Activated CD4-positive, alpha-beta T cell treated with anti-CD3 and anti-CD28 coated beads, Interleukin-2, amount 10 ng/mL, durations not matched to agents 7 days and 5 days (primary cell): ENCODE measurements at regions not wholly inside any gene's neighbourhood (a gene's known extent, or its start where the extent isn't known, plus 50 kb on each side); places are given as distances from the start of the nearest gene placed in this dataset.

ENCODE experiments used
- CTCF ChIA-PET: fragments of 350-600 bp; sonication (Branson Sonifier 250); formaldehyde crosslinking; loops from one replicate; lab custom pipeline; 2021; ENCODE audit warnings: antibody characterized with exemption; lab: Charles Lee
- POLR2A ChIA-PET: fragments of 350-600 bp; sonication (Branson Sonifier 250); formaldehyde crosslinking; loops from one replicate; lab custom pipeline; 2021; ENCODE audit warnings: antibody characterized with exemption; lab: Charles Lee
- DNase-seq: peaks from one replicate; pipeline ENCODE4 v3.0.0-alpha.2; 2020
- H3K27ac Mint-ChIP-seq: one replicate; pipeline ENCODE4 v1.8.0; 2021; ENCODE audit warnings: mild to moderate bottlenecking, moderate library complexity, mixed read lengths
- H3K27me3 Mint-ChIP-seq: one replicate; pipeline ENCODE4 v1.8.0; 2021; ENCODE audit warnings: mixed read lengths
- H3K36me3 Mint-ChIP-seq: one replicate; pipeline ENCODE4 v1.8.0; 2021; ENCODE audit warnings: low read depth, mixed read lengths
- H3K4me1 Mint-ChIP-seq: one replicate; pipeline ENCODE4 v1.8.0; 2021; ENCODE audit warnings: mixed read lengths
- H3K4me3 Mint-ChIP-seq: one replicate; pipeline ENCODE4 v1.8.0; 2021; ENCODE audit warnings: mild to moderate bottlenecking, moderate library complexity, mixed read lengths
- H3K9me3 Mint-ChIP-seq: one replicate; pipeline ENCODE4 v1.8.0; 2021; ENCODE audit warnings: mixed read lengths

DNA sequence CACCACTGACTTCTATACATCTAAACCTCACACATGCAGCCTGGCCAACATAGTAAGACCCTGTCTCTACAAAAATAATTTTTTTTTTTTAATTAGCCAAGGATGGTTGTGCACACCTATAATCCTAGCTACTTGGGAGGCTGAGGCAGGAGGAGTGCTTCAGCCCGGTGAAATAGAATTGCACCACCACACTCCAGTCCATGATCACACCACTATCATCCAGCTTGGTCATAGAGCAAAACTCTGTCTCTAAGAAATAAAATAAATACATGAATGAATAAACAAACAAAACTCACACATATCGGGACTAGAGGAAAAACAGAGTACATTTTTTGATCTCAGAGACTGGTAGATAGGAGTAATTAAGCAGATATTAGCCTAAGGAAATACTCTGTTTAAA lies 66.6 kb upstream of the PDE5A start:
- peaks cover 8% of the 10 kb centered on the region for H3K9me3 Mint-ChIP-seq
- POLR2A ChIA-PET, result no interaction called here
- H3K36me3 Mint-ChIP-seq, result no peaks in the 10 kb centered on the region
- H3K27ac Mint-ChIP-seq, result no peak overlapping the region
- no peak for DNase-seq
- no peaks in the 10 kb centered on the region for H3K4me1 Mint-ChIP-seq
- H3K27me3 Mint-ChIP-seq, result peaks cover 7% of the 10 kb centered on the region
- no peak overlapping the region for H3K4me3 Mint-ChIP-seq
- CTCF ChIA-PET, result interaction anchor here (0.7 kb wide), 1 partner anchor 463 kb away, joined by 3 read pairs; no protein-coding TSS in a partner anchor

DNA sequence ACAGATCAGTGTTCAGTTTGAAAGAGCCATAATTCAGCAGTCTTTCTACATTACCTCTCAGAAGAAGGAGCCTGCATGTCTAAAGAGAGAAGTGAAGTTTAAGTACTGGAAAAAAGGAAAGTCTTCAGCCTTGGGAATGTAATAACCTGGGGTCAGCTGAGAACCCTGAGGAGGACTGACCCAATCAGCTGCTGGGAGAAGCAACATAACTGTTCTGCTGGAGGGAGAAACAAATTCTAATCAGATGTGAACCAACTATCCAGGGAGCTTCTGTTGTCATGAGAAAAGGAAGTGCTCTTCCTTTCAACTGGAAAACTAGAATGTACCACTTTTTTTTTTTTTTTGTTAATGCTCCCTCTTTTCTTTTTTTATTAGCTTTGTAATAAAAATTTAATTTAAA lies 64.5 kb upstream of the PDE5A start:
- ChIA-PET CTCF (no interaction called here), POLR2A (no interaction called here)
- H3K27me3 Mint-ChIP-seq, result peaks cover 7% of the 10 kb centered on the region
- H3K36me3 Mint-ChIP-seq, result no peaks in the 10 kb centered on the region
- no peak for DNase-seq
- peaks cover 9% of the 10 kb centered on the region for H3K9me3 Mint-ChIP-seq
- no peaks in the 10 kb centered on the region for H3K4me1 Mint-ChIP-seq
- H3K27ac Mint-ChIP-seq, result no peak overlapping the region
- no peak overlapping the region for H3K4me3 Mint-ChIP-seq

DNA sequence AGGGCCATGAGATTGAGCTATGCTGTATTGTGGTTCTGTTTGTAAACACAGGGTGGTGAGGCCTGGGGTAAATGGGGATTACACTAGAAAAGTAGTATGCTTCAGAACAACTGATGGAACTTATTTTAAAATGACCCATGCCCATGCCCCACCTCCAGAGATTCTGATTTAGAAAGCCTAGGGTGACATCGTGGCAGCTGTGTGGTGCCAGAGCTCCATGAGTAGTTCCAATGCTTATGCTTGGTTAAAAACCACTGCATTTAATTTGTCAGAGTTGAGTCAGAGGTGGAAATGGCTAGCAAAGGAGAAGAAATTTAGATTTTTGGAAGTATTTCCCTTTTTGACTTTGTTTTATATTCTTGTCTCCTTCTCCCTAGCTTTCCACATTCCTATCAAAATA lies 63.4 kb upstream of the PDE5A start:
- DNase-seq, result no peak
- H3K27ac Mint-ChIP-seq, result no peak overlapping the region
- ChIA-PET POLR2A (no interaction called here), CTCF (no interaction called here)
- peaks cover 7% of the 10 kb centered on the region for H3K27me3 Mint-ChIP-seq
- H3K4me3 Mint-ChIP-seq, result no peak overlapping the region
- no peaks in the 10 kb centered on the region for H3K36me3 Mint-ChIP-seq
- H3K4me1 Mint-ChIP-seq, result no peaks in the 10 kb centered on the region
- H3K9me3 Mint-ChIP-seq, result peaks cover 9% of the 10 kb centered on the region

DNA sequence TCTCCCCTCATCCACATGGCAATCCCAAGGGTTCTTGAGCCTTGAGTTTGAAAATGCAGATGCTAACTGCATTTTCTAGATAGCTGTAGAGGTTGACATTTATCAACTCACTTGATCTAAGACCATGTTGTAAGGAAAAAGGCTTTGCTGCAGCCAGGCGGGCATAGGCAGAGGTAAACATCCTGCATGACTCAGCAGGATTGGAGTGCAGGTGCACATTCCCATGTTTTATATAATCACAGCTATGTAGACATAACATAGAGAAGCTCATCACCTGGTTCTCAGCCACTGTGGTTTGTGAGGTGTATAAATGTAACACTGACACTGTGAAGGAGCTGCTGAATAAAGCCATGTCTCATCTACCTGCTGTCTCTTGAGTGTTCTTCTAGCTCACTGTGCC lies 62.3 kb upstream of the PDE5A start:
- H3K36me3 Mint-ChIP-seq, result no peaks in the 10 kb centered on the region
- H3K4me1 Mint-ChIP-seq, result no peaks in the 10 kb centered on the region
- peaks cover 9% of the 10 kb centered on the region for H3K9me3 Mint-ChIP-seq
- no peak overlapping the region for H3K4me3 Mint-ChIP-seq
- peaks cover 7% of the 10 kb centered on the region for H3K27me3 Mint-ChIP-seq
- POLR2A ChIA-PET, result no interaction called here
- CTCF ChIA-PET, result no interaction called here
- no peak overlapping the region for H3K27ac Mint-ChIP-seq
- no peak for DNase-seq

DNA sequence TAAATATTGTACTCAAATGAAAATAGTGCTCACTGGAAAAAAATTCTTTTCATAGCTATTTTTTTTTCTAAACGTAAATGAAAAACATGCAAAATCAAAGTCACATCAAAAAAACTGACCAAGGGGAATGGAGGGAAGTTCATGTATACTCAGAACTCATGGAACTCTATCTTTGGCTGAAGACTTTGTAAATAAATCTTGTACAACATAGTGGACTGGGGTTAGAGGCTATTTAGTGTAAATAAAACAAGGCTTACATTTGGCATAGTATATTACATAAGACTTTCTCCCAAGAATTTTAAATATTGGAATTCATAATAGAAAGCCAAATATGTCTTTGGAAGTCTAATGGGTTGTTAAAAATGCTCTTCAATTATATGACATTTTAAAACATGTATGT lies 59.8 kb upstream of the PDE5A start:
- no peak overlapping the region for H3K27ac Mint-ChIP-seq
- peaks cover 9% of the 10 kb centered on the region for H3K9me3 Mint-ChIP-seq
- ChIA-PET CTCF (no interaction called here), POLR2A (no interaction called here)
- H3K4me3 Mint-ChIP-seq, result no peak overlapping the region
- no peaks in the 10 kb centered on the region for H3K36me3 Mint-ChIP-seq
- no peak for DNase-seq
- no peaks in the 10 kb centered on the region for H3K4me1 Mint-ChIP-seq
- peaks cover 10% of the 10 kb centered on the region for H3K27me3 Mint-ChIP-seq

DNA sequence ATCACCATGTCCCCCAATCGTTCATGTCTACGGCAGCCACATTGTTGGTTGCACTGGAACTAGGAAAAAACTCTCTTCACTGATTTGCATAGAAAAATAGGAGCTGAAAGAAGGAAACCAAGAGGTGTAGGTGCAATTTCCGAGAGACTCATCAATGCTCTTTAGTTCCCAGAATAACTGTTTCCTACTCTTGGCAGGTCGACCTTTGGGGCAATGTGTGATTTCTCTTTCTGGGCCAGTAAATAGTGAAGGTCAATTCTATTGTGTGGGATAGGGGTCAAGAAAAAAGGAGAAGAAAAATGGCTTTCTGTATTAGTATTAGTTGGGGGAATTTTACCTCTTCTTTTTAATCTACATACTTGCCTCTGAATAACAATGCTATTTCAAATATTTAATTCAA lies 55.9 kb upstream of the PDE5A start:
- no peak for DNase-seq
- CTCF ChIA-PET, result no interaction called here
- H3K27me3 Mint-ChIP-seq, result peaks cover 7% of the 10 kb centered on the region
- H3K4me3 Mint-ChIP-seq, result no peak overlapping the region
- H3K9me3 Mint-ChIP-seq, result no peaks in the 10 kb centered on the region
- no peak overlapping the region for H3K27ac Mint-ChIP-seq
- H3K36me3 Mint-ChIP-seq, result no peaks in the 10 kb centered on the region
- H3K4me1 Mint-ChIP-seq, result no peaks in the 10 kb centered on the region
- POLR2A ChIA-PET, result no interaction called here

DNA sequence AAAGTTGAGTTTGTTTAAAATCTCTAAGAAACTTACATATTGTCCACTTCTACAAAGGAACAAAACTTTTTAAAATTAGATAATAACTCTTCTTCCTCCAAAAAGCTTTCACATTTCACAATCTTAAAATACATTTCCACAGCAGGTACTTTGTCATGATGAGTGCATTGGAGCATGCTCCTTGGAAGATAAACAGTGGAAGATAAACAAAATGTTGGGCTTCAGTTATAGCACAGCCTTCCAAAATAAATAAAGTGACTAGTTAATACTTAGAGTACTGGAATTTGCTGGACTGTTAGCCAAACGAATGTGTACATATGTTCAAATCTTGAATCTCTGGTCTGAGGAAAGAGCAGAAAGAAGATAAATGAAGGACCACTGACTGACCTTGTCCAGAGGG lies 54.9 kb upstream of the PDE5A start:
- Mint-ChIP-seq H3K27ac (no peak overlapping the region), H3K9me3 (no peaks in the 10 kb centered on the region), H3K4me3 (no peak overlapping the region), H3K4me1 (no peaks in the 10 kb centered on the region), H3K36me3 (no peaks in the 10 kb centered on the region), H3K27me3 (peaks cover 7% of the 10 kb centered on the region)
- no peak for DNase-seq
- CTCF ChIA-PET, result interaction anchor here (1.0 kb wide), 1 partner anchor 55 kb away, joined by 3 read pairs; the partner anchor contains the start of gene PDE5A
- POLR2A ChIA-PET, result no interaction called here

DNA sequence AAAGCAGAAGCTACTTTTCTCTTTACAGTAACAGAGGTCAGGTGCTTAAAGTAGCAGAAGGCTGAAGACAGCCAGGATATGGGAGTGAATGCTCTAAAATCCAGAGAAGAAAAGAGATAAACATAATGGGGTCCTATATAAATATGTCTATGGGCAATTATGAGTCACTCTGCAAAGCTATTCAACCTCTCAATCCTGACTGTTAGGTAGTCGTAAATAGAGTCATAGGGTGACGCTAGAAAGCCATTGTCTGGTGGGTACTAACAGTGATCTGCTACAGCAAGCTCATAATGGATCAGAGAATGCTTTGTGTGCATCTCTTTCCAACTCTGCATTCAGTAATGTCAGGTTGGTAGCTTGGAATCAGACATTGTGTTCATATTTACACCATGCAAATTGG lies 53.5 kb upstream of the PDE5A start:
- no peaks in the 10 kb centered on the region for H3K9me3 Mint-ChIP-seq
- ChIA-PET POLR2A (no interaction called here), CTCF (no interaction called here)
- no peak for DNase-seq
- peaks cover 7% of the 10 kb centered on the region for H3K27me3 Mint-ChIP-seq
- H3K4me1 Mint-ChIP-seq, result no peaks in the 10 kb centered on the region
- no peak overlapping the region for H3K4me3 Mint-ChIP-seq
- H3K36me3 Mint-ChIP-seq, result no peaks in the 10 kb centered on the region
- H3K27ac Mint-ChIP-seq, result no peak overlapping the region

DNA sequence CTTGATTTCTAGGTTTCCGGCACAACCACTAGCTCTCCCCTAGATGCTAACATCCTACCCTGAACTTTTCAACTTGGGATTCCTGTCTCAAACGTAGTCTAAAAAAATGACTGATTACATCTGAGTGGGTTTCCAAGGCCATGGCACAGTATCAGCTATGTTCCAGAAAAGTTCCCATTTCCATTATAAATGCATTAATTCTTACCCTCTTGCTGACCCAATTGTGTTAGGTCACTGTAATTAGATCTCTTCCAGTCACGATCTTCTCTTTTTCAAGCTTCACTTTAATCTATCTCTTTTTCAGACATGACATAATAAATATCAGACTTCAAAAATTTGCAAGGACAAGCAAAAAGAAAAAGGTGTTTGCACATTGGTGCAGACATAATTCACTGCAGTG lies 50.6 kb upstream of the PDE5A start:
- H3K36me3 Mint-ChIP-seq, result no peaks in the 10 kb centered on the region
- POLR2A ChIA-PET, result no interaction called here
- H3K27me3 Mint-ChIP-seq, result peaks cover 7% of the 10 kb centered on the region
- no peaks in the 10 kb centered on the region for H3K9me3 Mint-ChIP-seq
- H3K4me3 Mint-ChIP-seq, result no peak overlapping the region
- CTCF ChIA-PET, result no interaction called here
- no peak overlapping the region for H3K27ac Mint-ChIP-seq
- no peaks in the 10 kb centered on the region for H3K4me1 Mint-ChIP-seq
- no peak for DNase-seq

DNA sequence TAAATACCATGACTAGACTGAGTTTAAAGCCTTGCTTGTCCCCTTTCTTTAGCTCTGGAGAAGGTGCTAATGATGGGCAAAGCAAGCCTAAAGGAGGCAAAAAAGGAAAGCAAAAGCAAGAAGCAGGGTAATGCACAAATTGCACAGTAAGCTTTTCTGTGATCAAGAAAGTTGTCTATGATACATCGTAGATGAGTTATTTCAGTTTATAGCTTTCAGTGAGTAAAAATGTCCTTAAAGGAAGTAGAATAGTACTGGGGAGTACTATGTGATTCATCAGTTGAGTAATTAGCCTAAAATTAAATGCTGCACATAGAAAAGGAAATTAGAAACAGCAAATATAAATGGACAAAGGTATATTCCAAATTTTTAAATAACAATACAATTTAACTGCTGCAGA lies 50.2 kb upstream of the PDE5A start:
- no peak overlapping the region for H3K4me3 Mint-ChIP-seq
- no peaks in the 10 kb centered on the region for H3K36me3 Mint-ChIP-seq
- H3K27me3 Mint-ChIP-seq, result peaks cover 6% of the 10 kb centered on the region
- no peak for DNase-seq
- H3K9me3 Mint-ChIP-seq, result no peaks in the 10 kb centered on the region
- no peaks in the 10 kb centered on the region for H3K4me1 Mint-ChIP-seq
- H3K27ac Mint-ChIP-seq, result no peak overlapping the region
- ChIA-PET POLR2A (no interaction called here), CTCF (no interaction called here)
